Astrocyte of the cerebellum (primary cell): ENCODE measurements at regions not wholly inside any gene's neighbourhood (a gene's known extent, or its start where the extent isn't known, plus 50 kb on each side); places are given as distances from the start of the nearest gene placed in this dataset.

ENCODE experiments used
- DNase-seq: peaks from one replicate; pipeline ENCODE4 v3.0.0-alpha.2; 2011; ENCODE audit warnings: low read depth
- H3K4me3 ChIP-seq: 2 replicates; pipeline ENCODE4 v1.5.1; 2011; ENCODE audit warnings: mild to moderate bottlenecking, low read depth, low read length, moderate library complexity
- CTCF ChIP-seq: IDR thresholded peaks from 2 replicates; pipeline ENCODE4 v1.5.1; 2012; ENCODE audit warnings: low read length, low read depth, moderate library complexity, mild to moderate bottlenecking; ENCODE audit errors: missing control alignments
- in situ Hi-C: cut with HindIII; loops from 2 replicates; pipeline ENCODE4 v1.10.0; 2017; ENCODE audit warnings: low sequenced_read_pairs

- in situ Hi-C loops = no loop called here
- no peak for TF ChIP-seq CTCF
- no peak for DNase-seq
- H3K4me3 ChIP-seq = no peak overlapping the region
Measured at GRCh38 chr10:108598831-108599230, 1324.5 kb downstream of the XPNPEP1 start.

- no peak overlapping the region for H3K4me3 ChIP-seq
- no peak for DNase-seq
- no peak for TF ChIP-seq CTCF
- in situ Hi-C loops = no loop called here
Measured at GRCh38 chr10:108598320-108598695, 1325.0 kb downstream of the XPNPEP1 start.

GRCh38 chr10:108597657-108598319 is 1325.5 kb downstream of the XPNPEP1 start:
- no peak overlapping the region for H3K4me3 ChIP-seq
- no peak for DNase-seq
- TF ChIP-seq CTCF = no peak
- in situ Hi-C loops = no loop called here

GRCh38 chr10:108597031-108597430 is 1326.3 kb downstream of the XPNPEP1 start:
- TF ChIP-seq CTCF = no peak
- no peak for DNase-seq
- in situ Hi-C loops = no loop called here
- H3K4me3 ChIP-seq = no peak overlapping the region

- no peak overlapping the region for H3K4me3 ChIP-seq
- no peak for TF ChIP-seq CTCF
- no peak for DNase-seq
- in situ Hi-C loops = no loop called here
Measured at GRCh38 chr10:108592956-108593355, 1330.4 kb downstream of the XPNPEP1 start.

- H3K4me3 ChIP-seq = no peak overlapping the region
- no peak for DNase-seq
- in situ Hi-C loops = no loop called here
- no peak for TF ChIP-seq CTCF
Measured at GRCh38 chr10:108591417-108591816, 1331.9 kb downstream of the XPNPEP1 start.
